ENCODE measurements at regions not wholly inside any gene's neighbourhood (a gene's known extent, or its start where the extent isn't known, plus 50 kb on each side); places are given as distances from the start of the nearest gene placed in this dataset.

- TF ChIP-seq EZH2 (IDR thresholded peaks at IDR 0.05; ENCODE audit: borderline replicate concordance, low read depth, low read length, severe bottlenecking) (no peak), POLR2AphosphoS5 (IDR thresholded peaks at IDR 0.05; ENCODE audit: insufficient read depth, low read depth, low read length) (no peak), POLR2A (IDR thresholded peaks at IDR 0.05; ENCODE audit: low read depth, low read length) (no peak), CTCF (IDR thresholded peaks at IDR 0.05; ENCODE audit: extremely low read depth in 1 of 2, insufficient read depth in 1 of 2, low read depth in 1 of 2, low read length in 2 of 2) (no peak), MAX (IDR thresholded peaks at IDR 0.05; ENCODE audit: insufficient read depth, insufficient read length) (no peak)
Observed at GRCh38 chr4:110878413-110878812, 255.5 kb upstream of the PITX2 start.

Data from endothelial cell of umbilical vein (primary cell).